COLO668 (cell line): ENCODE measurements at regions not wholly inside any gene's neighbourhood (a gene's known extent, or its start where the extent isn't known, plus 50 kb on each side); places are given as distances from the start of the nearest gene placed in this dataset.

ENCODE experiments used
- DNase-seq: peaks from one replicate; lab custom pipeline; 2025; ENCODE audit not compliant: unreplicated experiment; lab: John Stamatoyannopoulos, UW

- DNase-seq, result no peak
These were observed 69.8 kb upstream of the TANK start for GRCh38 chr2:161090411-161090810.

- no peak for DNase-seq
These were observed 64.9 kb upstream of the TANK start for GRCh38 chr2:161095314-161095713.

GRCh38 chr2:161096336-161096735, 63.9 kb upstream of the TANK start:
- DNase-seq, result no peak

- DNase-seq, result no peak
These were observed 63.1 kb upstream of the TANK start for GRCh38 chr2:161097157-161097556.

- no peak for DNase-seq
These were observed 59.9 kb upstream of the TANK start for GRCh38 chr2:161100211-161100895.

- DNase-seq, result no peak
These were observed 58.8 kb upstream of the TANK start for GRCh38 chr2:161101406-161101805.

GRCh38 chr2:161102770-161103450, 57.3 kb upstream of the TANK start:
- no peak for DNase-seq

- no peak for DNase-seq
These were observed 56.8 kb upstream of the TANK start for GRCh38 chr2:161103451-161103831.

GRCh38 chr2:161104054-161104553, 56.1 kb upstream of the TANK start:
- no peak for DNase-seq

- DNase-seq, result no peak
These were observed 53.0 kb upstream of the TANK start for GRCh38 chr2:161107265-161107664.
